HCT116 (cell line): ENCODE measurements at regions not wholly inside any gene's neighbourhood (a gene's known extent, or its start where the extent isn't known, plus 50 kb on each side); places are given as distances from the start of the nearest gene placed in this dataset.

Source experiments
- ATAC-seq: fragments of 200-7000 bp; cut with Tn5 transposase; 2 replicates; pipeline ENCODE4 v1.9.1; 2020; ENCODE audit warnings: mild to moderate bottlenecking, moderate library complexity
- BruUV-seq: library from RNA; stranded (reverse); fragments of 400-500 nt; replicated peaks from 2 replicates; lab custom pipeline; 2021; lab: Mats Ljungman, UMichigan
- CTCF ChIA-PET: fragments of 300-600 bp; sonication (Branson Sonifier 250); formaldehyde crosslinking; loops from one replicate; lab custom pipeline; 2021; ENCODE audit warnings: antibody characterized with exemption; lab: Charles Lee
- POLR2A ChIA-PET: fragments of 300-600, 350-600 bp; sonication (Branson Sonifier 250); formaldehyde crosslinking; loops from one replicate; lab custom pipeline; 2021; ENCODE audit warnings: antibody characterized with exemption; lab: Charles Lee
- RAD21 ChIA-PET, 2 experiments: fragments of 300-600 bp; sonication (Branson Sonifier 250); formaldehyde crosslinking; loops; one replicate each; lab custom pipeline; 2023; ENCODE audit warnings: low total read pairs in 2 of 2; ENCODE audit not compliant: uncharacterized antibody in 2 of 2, unreplicated experiment in 2 of 2, low non-redundant PET in 1 of 2; lab: Charles Lee
- DNase-seq: peaks from one replicate; pipeline ENCODE4 v3.0.0-alpha.2; 2010; ENCODE audit warnings: low read depth, low spot score
- H2AFZ ChIP-seq: fragments of 200-600 bp; shearing (Covaris generic), sonication (generic); 2 replicates; pipeline ENCODE4 v1.6.1; 2017; ENCODE audit warnings: low read depth, mixed run types, mixed read lengths, antibody characterized with exemption, low read length; ENCODE audit not compliant: poor library complexity, severe bottlenecking
- H3K27ac ChIP-seq: 2 replicates; pipeline ENCODE4 v1.5.1; 2012; ENCODE audit warnings: low read depth, low read length
- H3K27me3 ChIP-seq: fragments of 200-600 bp; sonication (generic); 2 replicates; pipeline ENCODE4 v1.6.1; 2016; ENCODE audit warnings: mixed run types, low read length, mixed read lengths; ENCODE audit not compliant: insufficient read depth
- H3K36me3 ChIP-seq, 2 experiments: fragments of 200-500 bp in 1 of 2; fragments of 200-600 bp in 1 of 2; sonication (Bioruptor generic) in 1 of 2; sonication (generic) in 1 of 2; 2 replicates each; pipeline versions ENCODE4 v1.5.1 to v1.6.1; 2014 to 2016; ENCODE audit warnings: low read length in 2 of 2, inconsistent platforms in 1 of 2, mixed read lengths in 1 of 2, mixed run types in 1 of 2; ENCODE audit not compliant: insufficient read depth in 2 of 2, control insufficient read depth in 1 of 2
- H3K4me1 ChIP-seq, 2 experiments: fragments of 200-600 bp in 1 of 2; sonication (generic) in 1 of 2; 2 replicates each; pipeline versions ENCODE4 v1.5.1 to v1.6.1; 2012 to 2017; ENCODE audit warnings: low read length in 2 of 2, inconsistent platforms in 1 of 2, mild to moderate bottlenecking in 1 of 2, mixed read lengths in 1 of 2, mixed run types in 1 of 2, moderate library complexity in 1 of 2; ENCODE audit not compliant: insufficient read depth in 2 of 2, control insufficient read depth in 1 of 2
- H3K4me2 ChIP-seq: fragments of 200-600 bp; sonication (generic); 2 replicates; pipeline ENCODE4 v1.6.1; 2017; ENCODE audit warnings: mixed run types, low read length, mixed read lengths
- H3K4me3 ChIP-seq, 2 experiments: fragments of 200-600 bp in 1 of 2; sonication (generic) in 1 of 2; replicated peaks in 1 of 2; 2 replicates each; pipeline ENCODE4 v1.5.1; 2011 to 2016; ENCODE audit warnings: low read length in 2 of 2, control low read depth in 1 of 2, low read depth in 1 of 2, mild to moderate bottlenecking in 1 of 2, mixed read lengths in 1 of 2, mixed run types in 1 of 2
- H3K79me2 ChIP-seq: fragments of 200-600 bp; sonication (generic); 2 replicates; pipeline ENCODE4 v1.6.1; 2017; ENCODE audit warnings: mild to moderate bottlenecking, mixed run types, low read length, moderate library complexity, mixed read lengths; ENCODE audit not compliant: insufficient read depth
- H3K9ac ChIP-seq: fragments of 200-600 bp; sonication (generic); 2 replicates; pipeline ENCODE4 v1.6.1; 2016; ENCODE audit warnings: low read length, mixed read lengths
- H3K9me2 ChIP-seq: fragments of 200-600 bp; sonication (generic), shearing (Covaris generic); 2 replicates; pipeline ENCODE4 v1.6.1; 2017; ENCODE audit warnings: mixed run types, mild to moderate bottlenecking, moderate library complexity; ENCODE audit not compliant: insufficient read depth
- H3K9me3 ChIP-seq, 2 experiments: fragments of 200-500 bp in 1 of 2; fragments of 200-600 bp in 1 of 2; sonication (Bioruptor generic) in 1 of 2; sonication (generic) in 1 of 2; 2 replicates each; pipeline ENCODE4 v1.6.1; 2014 to 2017; ENCODE audit warnings: low read length in 2 of 2, mixed read lengths in 2 of 2, inconsistent platforms in 1 of 2, low read depth in 1 of 2, mild to moderate bottlenecking in 1 of 2, mixed run types in 1 of 2, moderate library complexity in 1 of 2; ENCODE audit not compliant: control insufficient read depth in 1 of 2, insufficient read depth in 1 of 2
- H4K20me1 ChIP-seq: fragments of 200-600 bp; sonication (generic), shearing (Covaris generic); 2 replicates; pipeline ENCODE4 v1.6.1; 2017; ENCODE audit warnings: mixed run types, mild to moderate bottlenecking, moderate library complexity; ENCODE audit not compliant: insufficient read depth
- CBX3 ChIP-seq: IDR thresholded peaks from 2 replicates; pipeline ENCODE4 v1.6.1; 2012; ENCODE audit warnings: low read depth
- CEBPB ChIP-seq: IDR thresholded peaks from 2 replicates; pipeline ENCODE4 v1.6.1; 2012; ENCODE audit warnings: low read depth
- EGR1 ChIP-seq: IDR thresholded peaks from 2 replicates; pipeline ENCODE4 v1.6.1; 2012; ENCODE audit warnings: low read depth
- FOSL1 ChIP-seq: IDR thresholded peaks from 2 replicates; pipeline ENCODE4 v1.6.1; 2012; ENCODE audit warnings: low read depth
- POLR2A ChIP-seq: IDR thresholded peaks from 2 replicates; pipeline ENCODE4 v1.7.0; 2011; ENCODE audit warnings: borderline replicate concordance; ENCODE audit not compliant: insufficient read depth, insufficient read length; ENCODE audit errors: extremely low read depth
- RAD21 ChIP-seq: IDR thresholded peaks from 2 replicates; pipeline ENCODE4 v1.6.1; 2012; ENCODE audit warnings: low read depth, mild to moderate bottlenecking
- ZNF274 ChIP-seq: fragments of 200-500 bp; sonication (Bioruptor generic); IDR thresholded peaks from 2 replicates; pipeline ENCODE4 v1.6.1; 2014; ENCODE audit warnings: mild to moderate bottlenecking, low read depth, low read length, inconsistent platforms
- intact Hi-C: fragments of 100-400 bp; cut with micrococcal nuclease; formaldehyde crosslinking; loops from 2 replicates; pipeline ENCODE4 v1.10.0; 2022
- TF ChIP-seq, protein P1 (sequence below): IDR thresholded peaks from 2 replicates; pipeline ENCODE4 v1.6.1; 2012
- TF ChIP-seq, protein P2 (sequence below): IDR thresholded peaks from 2 replicates; pipeline ENCODE4 v1.6.1; 2011; ENCODE audit warnings: mild to moderate bottlenecking, low read length, moderate library complexity; ENCODE audit not compliant: insufficient replicate concordance; ENCODE audit errors: extremely low read depth
- TF ChIP-seq, protein P3 (sequence below): IDR thresholded peaks from 2 replicates; pipeline ENCODE4 v1.6.1; 2012

DNA sequence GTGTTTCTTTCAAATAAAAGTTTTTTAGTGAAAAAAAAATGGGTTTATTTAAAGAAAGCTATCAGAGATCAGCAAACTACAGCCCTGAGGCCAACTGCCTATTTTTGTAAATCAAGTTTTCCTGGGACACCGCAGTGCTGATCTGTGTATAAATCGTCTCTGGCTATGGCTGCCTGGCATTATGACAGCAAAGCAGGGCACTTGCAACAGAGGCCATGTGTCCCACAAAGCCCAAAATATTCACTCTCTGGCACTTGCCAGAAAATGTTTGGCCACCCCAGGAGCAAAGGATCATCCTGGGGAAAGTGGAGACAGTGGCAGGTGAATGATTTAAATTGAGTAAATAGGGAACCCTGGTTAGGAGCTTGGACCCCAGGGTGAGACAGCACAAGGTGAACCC lies 291.6 kb downstream of the PREX1 start:
- Histone ChIP-seq H3K27ac (no peak overlapping the region), H3K4me3 (no peak overlapping the region), H4K20me1 (no peaks in the 10 kb centered on the region), H3K36me3 (no peaks in the 10 kb centered on the region), H3K4me1 (peaks cover 10 to 18% of the 10 kb centered on the region in 2 experiments), H3K9ac (no peak overlapping the region), H3K4me2 (no peak overlapping the region), H3K79me2 (no peaks in the 10 kb centered on the region), H2AFZ (no peak overlapping the region), H3K27me3 (peaks cover 9% of the 10 kb centered on the region; the same call in 1 of the 2 replicates), H3K9me3 (no peaks in the 10 kb centered on the region), H3K9me2 (no peaks in the 10 kb centered on the region)
- no peak for ATAC-seq
- BruUV-seq, result no TSS peak
- CTCF ChIA-PET, result interaction anchor here (0.9 kb wide), 1 partner anchor 84 kb away, joined by 3 read pairs; no protein-coding TSS in a partner anchor
- POLR2A ChIA-PET, result no interaction called here
- no peak for TF ChIP-seq RAD21
- TF ChIP-seq, protein P1, sequence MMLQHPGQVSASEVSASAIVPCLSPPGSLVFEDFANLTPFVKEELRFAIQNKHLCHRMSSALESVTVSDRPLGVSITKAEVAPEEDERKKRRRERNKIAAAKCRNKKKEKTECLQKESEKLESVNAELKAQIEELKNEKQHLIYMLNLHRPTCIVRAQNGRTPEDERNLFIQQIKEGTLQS, result no peak
- no peak for TF ChIP-seq CEBPB
- TF ChIP-seq, protein P2, sequence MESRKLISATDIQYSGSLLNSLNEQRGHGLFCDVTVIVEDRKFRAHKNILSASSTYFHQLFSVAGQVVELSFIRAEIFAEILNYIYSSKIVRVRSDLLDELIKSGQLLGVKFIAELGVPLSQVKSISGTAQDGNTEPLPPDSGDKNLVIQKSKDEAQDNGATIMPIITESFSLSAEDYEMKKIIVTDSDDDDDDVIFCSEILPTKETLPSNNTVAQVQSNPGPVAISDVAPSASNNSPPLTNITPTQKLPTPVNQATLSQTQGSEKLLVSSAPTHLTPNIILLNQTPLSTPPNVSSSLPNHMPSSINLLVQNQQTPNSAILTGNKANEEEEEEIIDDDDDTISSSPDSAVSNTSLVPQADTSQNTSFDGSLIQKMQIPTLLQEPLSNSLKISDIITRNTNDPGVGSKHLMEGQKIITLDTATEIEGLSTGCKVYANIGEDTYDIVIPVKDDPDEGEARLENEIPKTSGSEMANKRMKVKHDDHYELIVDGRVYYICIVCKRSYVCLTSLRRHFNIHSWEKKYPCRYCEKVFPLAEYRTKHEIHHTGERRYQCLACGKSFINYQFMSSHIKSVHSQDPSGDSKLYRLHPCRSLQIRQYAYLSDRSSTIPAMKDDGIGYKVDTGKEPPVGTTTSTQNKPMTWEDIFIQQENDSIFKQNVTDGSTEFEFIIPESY, result no peak
- no peak for TF ChIP-seq POLR2A
- no peak for TF ChIP-seq ZNF274
- TF ChIP-seq FOSL1, result no peak
- TF ChIP-seq EGR1, result no peak
- TF ChIP-seq, protein P3, sequence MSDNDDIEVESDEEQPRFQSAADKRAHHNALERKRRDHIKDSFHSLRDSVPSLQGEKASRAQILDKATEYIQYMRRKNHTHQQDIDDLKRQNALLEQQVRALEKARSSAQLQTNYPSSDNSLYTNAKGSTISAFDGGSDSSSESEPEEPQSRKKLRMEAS, result no peak
- no peak for TF ChIP-seq CBX3
- intact Hi-C loops, result no loop called here
- RAD21 ChIA-PET, result no interaction called here
- DNase-seq, result no peak
